OCI-LY1 (cell line): ENCODE measurements at regions not wholly inside any gene's neighbourhood (a gene's known extent, or its start where the extent isn't known, plus 50 kb on each side); places are given as distances from the start of the nearest gene placed in this dataset.

Experiments used
- H2AFZ ChIP-seq: fragments of 200-600 bp; sonication (generic), shearing (Covaris generic); 2 replicates; pipeline ENCODE4 v1.6.0; 2014; ENCODE audit warnings: antibody characterized with exemption, mild to moderate bottlenecking, low read length
- H3F3A ChIP-seq: fragments of 200-600 bp; sonication (generic), shearing (Covaris generic); 2 replicates; pipeline ENCODE4 v1.6.0; 2014; ENCODE audit warnings: mild to moderate bottlenecking, antibody characterized with exemption, low read length, moderate library complexity; ENCODE audit not compliant: insufficient read depth
- H3K27ac ChIP-seq: fragments of 200-600 bp; sonication (generic); 2 replicates; pipeline ENCODE4 v1.5.1; 2014; ENCODE audit warnings: low read length, mixed run types, mild to moderate bottlenecking, low read depth; ENCODE audit not compliant: poor library complexity, severe bottlenecking
- H3K27me3 ChIP-seq: fragments of 200-600 bp; sonication (generic); 2 replicates; pipeline ENCODE4 v1.6.0; 2014; ENCODE audit warnings: antibody characterized with exemption, mild to moderate bottlenecking, low read length, moderate library complexity; ENCODE audit not compliant: insufficient read depth
- H3K36me3 ChIP-seq: fragments of 200-600 bp; sonication (generic); 2 replicates; pipeline ENCODE4 v1.6.1; 2014; ENCODE audit warnings: mild to moderate bottlenecking, antibody characterized with exemption, low read length, moderate library complexity, mixed read lengths; ENCODE audit not compliant: insufficient read depth
- H3K4me1 ChIP-seq: fragments of 200-600 bp; sonication (generic); 2 replicates; pipeline ENCODE4 v1.5.1; 2014; ENCODE audit warnings: mild to moderate bottlenecking, low read length, moderate library complexity; ENCODE audit not compliant: insufficient read depth, severe bottlenecking
- H3K4me2 ChIP-seq: fragments of 200-600 bp; sonication (generic), shearing (Covaris generic); 2 replicates; pipeline ENCODE4 v1.6.1; 2014; ENCODE audit warnings: low read length
- H3K4me3 ChIP-seq: fragments of 200-600 bp; sonication (generic); 2 replicates; pipeline ENCODE4 v1.5.1; 2014; ENCODE audit warnings: low read length, low read depth, mild to moderate bottlenecking, mixed read lengths; ENCODE audit not compliant: poor library complexity, severe bottlenecking
- H3K79me2 ChIP-seq: fragments of 200-600 bp; shearing (Covaris generic); 2 replicates; pipeline ENCODE4 v1.6.1; 2016; ENCODE audit warnings: mixed run types, low read length, mixed read lengths; ENCODE audit not compliant: insufficient read depth
- H3K9ac ChIP-seq: fragments of 200-600 bp; sonication (generic), shearing (Covaris generic); 2 replicates; pipeline ENCODE4 v1.6.1; 2014; ENCODE audit warnings: mild to moderate bottlenecking, low read length, mixed read lengths
- H3K9me2 ChIP-seq: fragments of 200-600 bp; sonication (generic), shearing (Covaris generic); 2 replicates; pipeline ENCODE4 v1.6.1; 2014; ENCODE audit warnings: low read depth, mild to moderate bottlenecking, low read length, mixed read lengths
- H3K9me3 ChIP-seq: fragments of 200-600 bp; shearing (Covaris generic); 2 replicates; pipeline ENCODE4 v1.6.1; 2014; ENCODE audit warnings: low read length, mixed read lengths
- H4K20me1 ChIP-seq: fragments of 200-600 bp; sonication (generic), shearing (Covaris generic); 2 replicates; pipeline ENCODE4 v1.6.0; 2016; ENCODE audit warnings: mild to moderate bottlenecking, low read length; ENCODE audit not compliant: insufficient read depth
- EZH2 ChIP-seq: fragments of 200-600 bp; sonication (generic), shearing (Covaris generic); IDR thresholded peaks from 2 replicates; pipeline ENCODE4 v1.8.0; 2017; ENCODE audit warnings: borderline replicate concordance, mixed run types, mild to moderate bottlenecking, antibody characterized with exemption, low read length, moderate library complexity, mixed read lengths
- TF ChIP-seq, protein P1 (sequence below): fragments of 200-600 bp; sonication (generic), shearing (Covaris generic); IDR thresholded peaks from 2 replicates; pipeline ENCODE4 v1.5.1; 2017; ENCODE audit warnings: mild to moderate bottlenecking, antibody characterized with exemption, low read length, moderate library complexity, mixed read lengths

DNA sequence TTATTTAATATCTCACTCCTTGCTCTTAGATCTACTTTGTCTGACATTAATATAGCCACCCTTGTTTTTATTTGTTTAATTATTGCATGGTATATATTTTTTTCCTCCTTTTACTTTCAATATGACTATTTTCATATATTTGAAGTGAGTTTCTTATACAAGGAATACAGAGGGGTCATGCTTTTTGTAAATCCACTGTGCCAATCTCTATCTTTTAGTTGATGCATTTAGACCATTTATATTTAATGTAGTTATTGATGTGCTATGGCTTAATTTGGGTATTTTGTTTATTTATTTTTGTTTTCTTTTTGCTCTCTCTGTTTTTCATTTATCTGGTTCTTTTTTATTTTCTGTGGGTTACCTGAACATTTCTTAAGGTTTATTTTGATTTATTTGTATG lies 750.6 kb downstream of the TMEM182 start:
- no peaks in the 10 kb centered on the region for H3K79me2 ChIP-seq
- H3K9me3 ChIP-seq, result no peaks in the 10 kb centered on the region
- no peaks in the 10 kb centered on the region for H3K9me2 ChIP-seq
- no peaks in the 10 kb centered on the region for H3K27me3 ChIP-seq
- H3F3A ChIP-seq, result no peaks in the 10 kb centered on the region
- no peaks in the 10 kb centered on the region for H3K36me3 ChIP-seq
- H3K4me2 ChIP-seq, result no peak overlapping the region
- TF ChIP-seq, protein P1, sequence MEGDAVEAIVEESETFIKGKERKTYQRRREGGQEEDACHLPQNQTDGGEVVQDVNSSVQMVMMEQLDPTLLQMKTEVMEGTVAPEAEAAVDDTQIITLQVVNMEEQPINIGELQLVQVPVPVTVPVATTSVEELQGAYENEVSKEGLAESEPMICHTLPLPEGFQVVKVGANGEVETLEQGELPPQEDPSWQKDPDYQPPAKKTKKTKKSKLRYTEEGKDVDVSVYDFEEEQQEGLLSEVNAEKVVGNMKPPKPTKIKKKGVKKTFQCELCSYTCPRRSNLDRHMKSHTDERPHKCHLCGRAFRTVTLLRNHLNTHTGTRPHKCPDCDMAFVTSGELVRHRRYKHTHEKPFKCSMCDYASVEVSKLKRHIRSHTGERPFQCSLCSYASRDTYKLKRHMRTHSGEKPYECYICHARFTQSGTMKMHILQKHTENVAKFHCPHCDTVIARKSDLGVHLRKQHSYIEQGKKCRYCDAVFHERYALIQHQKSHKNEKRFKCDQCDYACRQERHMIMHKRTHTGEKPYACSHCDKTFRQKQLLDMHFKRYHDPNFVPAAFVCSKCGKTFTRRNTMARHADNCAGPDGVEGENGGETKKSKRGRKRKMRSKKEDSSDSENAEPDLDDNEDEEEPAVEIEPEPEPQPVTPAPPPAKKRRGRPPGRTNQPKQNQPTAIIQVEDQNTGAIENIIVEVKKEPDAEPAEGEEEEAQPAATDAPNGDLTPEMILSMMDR, result no peak
- no peak for TF ChIP-seq EZH2
- no peak overlapping the region for H2AFZ ChIP-seq
- H3K4me1 ChIP-seq, result no peaks in the 10 kb centered on the region
- H3K9ac ChIP-seq, result no peak overlapping the region
- H3K4me3 ChIP-seq, result no peak overlapping the region
- no peaks in the 10 kb centered on the region for H4K20me1 ChIP-seq
- H3K27ac ChIP-seq, result no peak overlapping the region

DNA sequence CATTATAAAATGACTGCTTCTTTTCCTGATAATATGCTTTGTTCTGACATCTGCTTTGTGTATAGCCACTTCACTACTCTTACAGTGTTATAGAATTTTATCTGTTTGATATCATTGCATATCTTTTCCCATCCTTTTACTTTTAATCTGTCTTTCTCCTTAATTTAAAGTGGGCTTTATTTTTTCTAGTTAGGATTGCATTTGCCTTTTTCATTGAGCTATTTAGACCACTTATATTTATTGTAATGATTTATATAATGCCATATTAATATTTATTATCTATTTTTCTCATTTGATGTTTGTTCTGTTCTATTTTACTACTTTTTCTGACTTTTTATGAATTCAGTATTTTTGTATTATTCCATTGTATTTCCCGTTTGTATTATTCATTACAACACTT lies 758.7 kb downstream of the TMEM182 start:
- Histone ChIP-seq H3F3A (no peaks in the 10 kb centered on the region), H3K27me3 (no peaks in the 10 kb centered on the region), H3K4me3 (no peak overlapping the region), H3K9me2 (no peaks in the 10 kb centered on the region), H3K36me3 (no peaks in the 10 kb centered on the region), H3K9ac (no peak overlapping the region), H3K9me3 (no peaks in the 10 kb centered on the region), H3K4me2 (no peak overlapping the region), H3K27ac (no peak overlapping the region), H4K20me1 (no peaks in the 10 kb centered on the region), H2AFZ (no peak overlapping the region), H3K4me1 (no peaks in the 10 kb centered on the region), H3K79me2 (no peaks in the 10 kb centered on the region)
- TF ChIP-seq, protein P1, result no peak
- TF ChIP-seq EZH2, result no peak

GRCh38 chr2:103525756-103526155 lies 763.9 kb downstream of the TMEM182 start:
- no peaks in the 10 kb centered on the region for H3K9me2 ChIP-seq
- H3K27me3 ChIP-seq, result no peaks in the 10 kb centered on the region
- H3K27ac ChIP-seq, result no peak overlapping the region
- H3K4me2 ChIP-seq, result no peak overlapping the region
- TF ChIP-seq, protein P1, result no peak
- no peak for TF ChIP-seq EZH2
- H3K9me3 ChIP-seq, result no peaks in the 10 kb centered on the region
- H4K20me1 ChIP-seq, result no peaks in the 10 kb centered on the region
- H3K79me2 ChIP-seq, result no peaks in the 10 kb centered on the region
- H3K36me3 ChIP-seq, result no peaks in the 10 kb centered on the region
- no peaks in the 10 kb centered on the region for H3K4me1 ChIP-seq
- H2AFZ ChIP-seq, result no peak overlapping the region
- H3F3A ChIP-seq, result no peaks in the 10 kb centered on the region
- no peak overlapping the region for H3K9ac ChIP-seq
- H3K4me3 ChIP-seq, result no peak overlapping the region
